Neural cell (in vitro differentiated cells): ENCODE measurements at regions not wholly inside any gene's neighbourhood (a gene's known extent, or its start where the extent isn't known, plus 50 kb on each side); places are given as distances from the start of the nearest gene placed in this dataset.

Source experiments
- H2AFZ ChIP-seq: fragments of 200-600, 300-800 bp; sonication (generic), shearing (Covaris generic); 2 replicates; pipeline ENCODE4 v1.6.0; 2014; ENCODE audit warnings: low read depth, mild to moderate bottlenecking, antibody characterized with exemption, low read length, moderate library complexity
- H3F3A ChIP-seq: fragments of 200-600 bp; shearing (Covaris generic); 2 replicates; pipeline ENCODE4 v1.6.1; 2016; ENCODE audit warnings: mild to moderate bottlenecking, moderate library complexity, mixed read lengths, antibody characterized with exemption, low read length; ENCODE audit not compliant: insufficient read depth, poor library complexity, severe bottlenecking
- H3K27ac ChIP-seq: fragments of 200-600, 300-800 bp; sonication (generic), shearing (Covaris generic); 2 replicates; pipeline ENCODE4 v1.5.1; 2014; ENCODE audit warnings: mild to moderate bottlenecking, low read length, moderate library complexity
- H3K27me3 ChIP-seq: fragments of 300-800, 200-600 bp; sonication (generic), shearing (Covaris generic); 2 replicates; pipeline ENCODE4 v1.6.0; 2014; ENCODE audit warnings: mild to moderate bottlenecking, low read depth, low read length, moderate library complexity; ENCODE audit not compliant: insufficient read depth
- H3K36me3 ChIP-seq: fragments of 300-800, 200-600 bp; sonication (generic), shearing (Covaris generic); 2 replicates; pipeline ENCODE4 v1.5.1; 2014; ENCODE audit warnings: mild to moderate bottlenecking, antibody characterized with exemption, low read length, moderate library complexity; ENCODE audit not compliant: insufficient read depth
- H3K4me2 ChIP-seq: fragments of 300-800, 200-600 bp; sonication (generic), shearing (Covaris generic); 2 replicates; pipeline ENCODE4 v1.6.0; 2014; ENCODE audit warnings: mild to moderate bottlenecking, low read length
- H3K4me3 ChIP-seq: fragments of 300-800, 200-600 bp; sonication (generic), shearing (Covaris generic); 2 replicates; pipeline ENCODE4 v1.5.1; 2014; ENCODE audit warnings: mild to moderate bottlenecking, low read length, moderate library complexity
- H3K79me2 ChIP-seq: fragments of 200-600 bp; shearing (Covaris generic); replicated peaks from 2 replicates; pipeline ENCODE4 v1.6.0; 2014; ENCODE audit warnings: mild to moderate bottlenecking, low read length, moderate library complexity; ENCODE audit not compliant: insufficient read depth
- H3K9ac ChIP-seq: fragments of 300-800, 200-600 bp; sonication (generic), shearing (Covaris generic); 2 replicates; pipeline ENCODE4 v1.6.1; 2016; ENCODE audit warnings: mild to moderate bottlenecking, low read length, mixed read lengths
- H3K9me2 ChIP-seq: fragments of 200-600 bp; shearing (Covaris generic); 2 replicates; pipeline ENCODE4 v1.6.1; 2016; ENCODE audit warnings: mild to moderate bottlenecking, low read length, mixed read lengths; ENCODE audit not compliant: insufficient read depth
- H3K9me3 ChIP-seq: fragments of 200-600, 300-800 bp; sonication (generic), shearing (Covaris generic); 2 replicates; pipeline ENCODE4 v1.6.1; 2016; ENCODE audit warnings: mild to moderate bottlenecking, mixed run types, low read length, moderate library complexity, mixed read lengths
- H4K20me1 ChIP-seq: fragments of 200-600 bp; shearing (Covaris generic); 2 replicates; pipeline ENCODE4 v1.6.1; 2016; ENCODE audit warnings: mild to moderate bottlenecking, mixed run types; ENCODE audit not compliant: insufficient read depth
- EP300 ChIP-seq: fragments of 450-650 bp; conservative IDR thresholded peaks from 2 replicates; pipeline ENCODE4 v1.6.1; 2014; ENCODE audit warnings: antibody characterized with exemption, mild to moderate bottlenecking, moderate library complexity; ENCODE audit not compliant: poor library complexity, severe bottlenecking
- EZH2 ChIP-seq: fragments of 200-600, 300-800 bp; shearing (Covaris generic), sonication (generic); IDR thresholded peaks from 2 replicates; pipeline ENCODE4 v1.6.1; 2014; ENCODE audit warnings: antibody characterized with exemption, low read length, borderline replicate concordance, mild to moderate bottlenecking; ENCODE audit not compliant: insufficient read depth, poor library complexity, severe bottlenecking
- MXI1 ChIP-seq: fragments of 450-650 bp; conservative IDR thresholded peaks from 2 replicates; pipeline ENCODE4 v1.6.1; 2014; ENCODE audit warnings: antibody characterized with exemption, mild to moderate bottlenecking; ENCODE audit not compliant: poor library complexity, severe bottlenecking
- POLR2AphosphoS5 ChIP-seq: IDR thresholded peaks from 2 replicates; pipeline ENCODE4 v1.6.1; 2012
- RAD21 ChIP-seq: fragments of 450-650 bp; conservative IDR thresholded peaks from 2 replicates; pipeline ENCODE4 v1.6.1; 2014; ENCODE audit warnings: antibody characterized with exemption, mild to moderate bottlenecking, moderate library complexity
- SMC3 ChIP-seq: fragments of 450-650 bp; conservative IDR thresholded peaks from 2 replicates; pipeline ENCODE4 v1.6.1; 2014; ENCODE audit warnings: antibody characterized with exemption, mild to moderate bottlenecking, moderate library complexity; ENCODE audit not compliant: poor library complexity
- TAF1 ChIP-seq: IDR thresholded peaks from 2 replicates; pipeline ENCODE4 v1.6.1; 2012; ENCODE audit warnings: low read depth
- TF ChIP-seq, protein P1 (sequence below): IDR thresholded peaks from 2 replicates; pipeline ENCODE4 v1.6.1; 2012; ENCODE audit warnings: borderline replicate concordance
- TF ChIP-seq, protein P2 (sequence below): fragments of 450-650 bp; IDR thresholded peaks from 2 replicates; pipeline ENCODE4 v1.5.1; 2014; ENCODE audit warnings: antibody characterized with exemption, mild to moderate bottlenecking, moderate library complexity; ENCODE audit not compliant: poor library complexity, severe bottlenecking

DNA sequence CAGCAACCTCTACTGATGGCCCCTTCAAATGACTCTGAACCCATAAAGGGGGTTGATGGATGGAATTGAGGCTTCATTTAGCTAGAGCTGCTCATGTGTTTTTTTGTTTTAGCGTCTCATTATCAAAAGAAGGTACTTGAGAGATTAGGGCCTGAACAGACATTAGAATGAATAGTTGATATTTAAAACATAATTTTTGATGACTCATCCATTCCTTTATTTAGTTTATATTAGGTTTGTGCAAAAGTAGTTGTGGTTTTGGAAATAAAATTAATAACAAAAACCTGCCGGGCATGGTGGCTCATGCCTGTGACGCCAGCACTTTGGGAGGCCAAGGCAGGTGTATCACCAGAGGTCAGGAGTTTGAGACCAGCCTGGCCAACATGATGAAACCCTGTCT, 485.9 kb downstream of the PSAT1 start:
- no peaks in the 10 kb centered on the region for H3K27me3 ChIP-seq
- TF ChIP-seq, protein P1, sequence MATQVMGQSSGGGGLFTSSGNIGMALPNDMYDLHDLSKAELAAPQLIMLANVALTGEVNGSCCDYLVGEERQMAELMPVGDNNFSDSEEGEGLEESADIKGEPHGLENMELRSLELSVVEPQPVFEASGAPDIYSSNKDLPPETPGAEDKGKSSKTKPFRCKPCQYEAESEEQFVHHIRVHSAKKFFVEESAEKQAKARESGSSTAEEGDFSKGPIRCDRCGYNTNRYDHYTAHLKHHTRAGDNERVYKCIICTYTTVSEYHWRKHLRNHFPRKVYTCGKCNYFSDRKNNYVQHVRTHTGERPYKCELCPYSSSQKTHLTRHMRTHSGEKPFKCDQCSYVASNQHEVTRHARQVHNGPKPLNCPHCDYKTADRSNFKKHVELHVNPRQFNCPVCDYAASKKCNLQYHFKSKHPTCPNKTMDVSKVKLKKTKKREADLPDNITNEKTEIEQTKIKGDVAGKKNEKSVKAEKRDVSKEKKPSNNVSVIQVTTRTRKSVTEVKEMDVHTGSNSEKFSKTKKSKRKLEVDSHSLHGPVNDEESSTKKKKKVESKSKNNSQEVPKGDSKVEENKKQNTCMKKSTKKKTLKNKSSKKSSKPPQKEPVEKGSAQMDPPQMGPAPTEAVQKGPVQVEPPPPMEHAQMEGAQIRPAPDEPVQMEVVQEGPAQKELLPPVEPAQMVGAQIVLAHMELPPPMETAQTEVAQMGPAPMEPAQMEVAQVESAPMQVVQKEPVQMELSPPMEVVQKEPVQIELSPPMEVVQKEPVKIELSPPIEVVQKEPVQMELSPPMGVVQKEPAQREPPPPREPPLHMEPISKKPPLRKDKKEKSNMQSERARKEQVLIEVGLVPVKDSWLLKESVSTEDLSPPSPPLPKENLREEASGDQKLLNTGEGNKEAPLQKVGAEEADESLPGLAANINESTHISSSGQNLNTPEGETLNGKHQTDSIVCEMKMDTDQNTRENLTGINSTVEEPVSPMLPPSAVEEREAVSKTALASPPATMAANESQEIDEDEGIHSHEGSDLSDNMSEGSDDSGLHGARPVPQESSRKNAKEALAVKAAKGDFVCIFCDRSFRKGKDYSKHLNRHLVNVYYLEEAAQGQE, result no peak
- TF ChIP-seq, protein P2, sequence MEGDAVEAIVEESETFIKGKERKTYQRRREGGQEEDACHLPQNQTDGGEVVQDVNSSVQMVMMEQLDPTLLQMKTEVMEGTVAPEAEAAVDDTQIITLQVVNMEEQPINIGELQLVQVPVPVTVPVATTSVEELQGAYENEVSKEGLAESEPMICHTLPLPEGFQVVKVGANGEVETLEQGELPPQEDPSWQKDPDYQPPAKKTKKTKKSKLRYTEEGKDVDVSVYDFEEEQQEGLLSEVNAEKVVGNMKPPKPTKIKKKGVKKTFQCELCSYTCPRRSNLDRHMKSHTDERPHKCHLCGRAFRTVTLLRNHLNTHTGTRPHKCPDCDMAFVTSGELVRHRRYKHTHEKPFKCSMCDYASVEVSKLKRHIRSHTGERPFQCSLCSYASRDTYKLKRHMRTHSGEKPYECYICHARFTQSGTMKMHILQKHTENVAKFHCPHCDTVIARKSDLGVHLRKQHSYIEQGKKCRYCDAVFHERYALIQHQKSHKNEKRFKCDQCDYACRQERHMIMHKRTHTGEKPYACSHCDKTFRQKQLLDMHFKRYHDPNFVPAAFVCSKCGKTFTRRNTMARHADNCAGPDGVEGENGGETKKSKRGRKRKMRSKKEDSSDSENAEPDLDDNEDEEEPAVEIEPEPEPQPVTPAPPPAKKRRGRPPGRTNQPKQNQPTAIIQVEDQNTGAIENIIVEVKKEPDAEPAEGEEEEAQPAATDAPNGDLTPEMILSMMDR, result no peak
- TF ChIP-seq MXI1 (no peak), TAF1 (no peak), EZH2 (no peak), POLR2AphosphoS5 (no peak), RAD21 (no peak), SMC3 (no peak), EP300 (no peak)

DNA sequence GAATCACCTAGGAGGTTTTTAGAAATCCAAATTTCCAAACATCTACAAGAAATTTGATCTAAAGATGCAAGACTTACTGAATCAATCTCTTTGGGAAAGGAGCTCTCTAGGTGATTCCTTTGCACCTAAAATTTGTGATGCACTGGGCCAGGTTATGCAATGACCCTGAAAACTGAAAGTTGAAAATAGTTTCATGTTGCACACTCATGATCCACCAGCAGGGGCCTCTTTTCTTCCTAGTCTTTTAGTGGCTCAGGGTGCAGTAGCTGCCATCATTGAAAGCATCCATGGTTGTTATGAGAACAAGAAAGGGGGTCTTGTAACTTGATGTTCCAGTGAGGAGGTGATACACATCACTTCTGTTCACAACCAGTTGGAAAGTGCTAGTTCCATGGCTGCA, 486.8 kb downstream of the PSAT1 start:
- Histone ChIP-seq H3K4me3 (no peak overlapping the region), H3F3A (no peaks in the 10 kb centered on the region), H3K9me2 (no peaks in the 10 kb centered on the region), H3K79me2 (no peaks in the 10 kb centered on the region), H3K4me2 (no peak overlapping the region), H4K20me1 (no peaks in the 10 kb centered on the region), H3K27ac (no peak overlapping the region), H3K27me3 (no peaks in the 10 kb centered on the region), H2AFZ (no peak overlapping the region), H3K9me3 (no peaks in the 10 kb centered on the region), H3K9ac (no peak overlapping the region), H3K36me3 (no peaks in the 10 kb centered on the region)
- TF ChIP-seq MXI1 (no peak), EZH2 (no peak), RAD21 (no peak), EP300 (no peak), TAF1 (no peak), SMC3 (no peak), POLR2AphosphoS5 (no peak)
- TF ChIP-seq, protein P1, result no peak
- TF ChIP-seq, protein P2, result no peak

More for the DNA sequence above, 485.9 kb downstream of the PSAT1 start:
- Histone ChIP-seq H3K9me2 (no peaks in the 10 kb centered on the region), H3K36me3 (no peaks in the 10 kb centered on the region), H3K4me3 (no peak overlapping the region), H3K9ac (no peak overlapping the region), H4K20me1 (no peaks in the 10 kb centered on the region), H3K9me3 (no peaks in the 10 kb centered on the region), H2AFZ (no peak overlapping the region), H3K79me2 (no peaks in the 10 kb centered on the region), H3K4me2 (no peak overlapping the region), H3K27ac (no peak overlapping the region), H3F3A (no peaks in the 10 kb centered on the region)
